HG02798 (cell line): ENCODE measurements at regions not wholly inside any gene's neighbourhood (a gene's known extent, or its start where the extent isn't known, plus 50 kb on each side); places are given as distances from the start of the nearest gene placed in this dataset.
A peak's percentile ranks its signal among the peaks of the same experiment; 100 is the strongest.

ENCODE experiments used
- ATAC-seq: cut with Tn5 transposase; IDR thresholded peaks from one replicate; pipeline ENCODE4 v1.9.1; 2021; ENCODE audit warnings: mild to moderate bottlenecking; ENCODE audit not compliant: unreplicated experiment, poor library complexity

DNA sequence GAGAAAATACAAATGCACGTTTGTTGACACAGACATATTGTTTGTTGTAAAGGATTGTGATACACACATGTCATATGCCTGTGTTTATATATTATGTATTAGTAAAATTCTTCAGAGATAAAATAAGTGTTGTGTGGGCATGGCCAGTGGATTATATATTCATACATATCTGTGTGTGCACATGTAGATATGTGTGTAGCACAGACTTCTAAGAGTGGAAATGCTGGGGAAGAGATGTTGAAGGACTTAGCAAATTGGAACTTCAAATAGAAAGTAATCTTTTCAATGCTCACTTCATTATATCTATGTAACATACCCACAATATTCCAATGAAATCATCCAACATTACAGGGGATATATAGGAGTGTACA is 413.2 kb downstream of the LMO7 start:
- ATAC-seq: no peak

DNA sequence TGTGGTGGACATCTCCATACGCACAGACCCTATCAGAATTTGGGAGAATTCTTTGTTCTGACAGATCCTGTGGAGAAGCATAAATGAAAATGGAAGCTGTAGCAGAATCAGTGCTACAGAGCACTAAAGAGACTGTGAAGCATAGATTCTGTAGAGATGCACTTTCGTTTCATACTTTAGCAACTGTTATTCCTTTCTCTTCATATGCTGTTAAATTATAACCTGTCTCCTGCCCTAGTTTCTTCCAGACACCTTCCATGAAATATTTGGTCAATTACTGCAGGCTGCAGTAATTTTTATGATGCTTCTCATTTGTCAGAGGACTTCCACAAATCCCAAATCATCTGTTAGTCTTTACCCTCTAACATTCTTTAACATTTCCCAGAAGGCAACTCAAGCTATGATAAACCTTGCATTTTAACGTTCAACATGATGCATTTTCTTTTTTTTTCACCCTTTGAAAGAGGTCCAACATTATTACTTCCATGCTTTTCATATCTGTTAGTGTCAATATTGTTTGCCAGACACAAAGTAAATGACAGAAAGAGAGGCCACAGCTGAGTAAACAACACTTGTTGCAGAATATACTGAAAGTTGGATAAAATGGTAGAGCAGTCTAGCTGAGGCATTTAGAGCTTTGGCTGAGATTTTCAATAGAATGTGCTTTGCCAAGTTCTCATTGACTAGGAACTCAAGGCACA is 412.7 kb downstream of the LMO7 start:
- ATAC-seq: no peak

DNA sequence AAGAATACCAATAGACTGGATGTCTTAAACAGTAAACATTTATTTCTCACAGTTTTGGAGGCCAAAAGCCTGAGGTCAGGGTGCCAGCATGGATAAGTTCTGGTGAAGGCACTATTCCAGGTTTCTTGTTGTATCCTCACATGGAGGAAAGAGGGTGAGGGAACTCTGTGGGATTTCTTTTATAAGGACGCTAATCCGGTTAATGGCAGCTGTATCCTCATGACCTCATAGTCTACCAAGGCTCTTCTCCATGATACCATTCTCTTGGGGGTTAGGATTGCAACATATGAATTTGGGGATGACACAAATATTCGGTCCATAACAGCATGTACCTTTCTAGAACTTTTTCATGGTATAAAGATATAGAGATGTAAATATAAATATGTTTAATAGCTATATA is 412.0 kb downstream of the LMO7 start:
- ATAC-seq: no peak

- ATAC-seq: no peak
Observed at GRCh38 chr13:76043874-76044273, 407.7 kb downstream of the LMO7 start.

DNA sequence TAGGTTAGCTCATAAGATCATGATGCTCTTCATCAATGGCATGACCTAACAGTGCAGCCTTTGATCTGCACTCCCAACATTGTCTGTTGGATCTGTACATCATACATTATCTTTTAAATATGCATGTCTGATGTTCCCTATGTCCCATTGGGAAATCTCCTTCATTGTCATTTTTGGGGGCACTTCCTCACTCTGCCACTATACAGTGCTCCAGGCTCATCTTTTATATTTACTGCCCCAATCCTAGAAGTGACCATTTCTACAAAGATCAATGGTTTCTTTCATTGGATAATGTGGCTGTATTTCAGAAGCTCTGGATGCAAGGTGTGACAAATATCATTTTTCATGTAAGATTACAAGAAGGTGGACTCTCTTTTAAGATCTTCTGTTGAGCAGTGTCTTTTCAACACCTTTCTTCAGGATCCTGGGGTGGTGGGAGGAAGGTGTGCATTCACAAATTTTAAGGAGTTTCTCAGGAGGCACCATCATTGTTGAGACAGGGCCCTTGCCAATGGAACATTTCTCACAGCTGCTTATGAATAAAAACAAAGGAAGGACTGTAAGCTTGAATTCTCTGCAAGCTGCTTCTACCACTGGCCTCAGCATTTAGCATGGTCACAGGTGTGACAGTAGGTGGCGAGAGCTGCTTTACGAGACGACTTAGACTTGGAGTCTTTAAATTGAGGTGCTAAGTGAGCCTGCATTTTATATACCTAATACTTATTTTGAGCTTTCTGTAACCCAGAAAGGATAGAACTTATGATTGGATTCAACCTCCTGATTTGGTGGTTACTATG is 403.0 kb downstream of the LMO7 start:
- ATAC-seq: no peak

- ATAC-seq: no peak
Observed at GRCh38 chr13:76036176-76036575, 400.0 kb downstream of the LMO7 start.

DNA sequence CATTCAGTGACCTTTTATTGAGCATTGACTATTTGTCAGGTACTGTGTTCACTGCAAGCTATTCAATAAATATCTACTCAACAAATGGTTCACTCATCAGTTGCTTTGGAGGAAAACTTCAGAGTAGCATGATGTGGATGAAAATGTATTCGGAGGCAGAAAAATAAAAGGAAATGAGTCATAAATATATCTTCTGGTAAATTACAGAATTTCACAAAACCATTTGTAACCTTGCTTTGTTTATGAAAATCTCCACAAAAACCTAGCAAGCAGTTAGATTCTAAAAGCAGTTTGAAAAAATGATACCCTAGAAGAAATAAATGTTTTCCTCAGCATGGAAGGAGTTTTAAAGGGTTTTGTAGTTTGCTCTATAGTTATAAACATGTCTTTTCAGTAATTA is 399.6 kb downstream of the LMO7 start:
- no peak for ATAC-seq

- ATAC-seq: no peak
Observed at GRCh38 chr13:76029706-76030105, 393.6 kb downstream of the LMO7 start.

DNA sequence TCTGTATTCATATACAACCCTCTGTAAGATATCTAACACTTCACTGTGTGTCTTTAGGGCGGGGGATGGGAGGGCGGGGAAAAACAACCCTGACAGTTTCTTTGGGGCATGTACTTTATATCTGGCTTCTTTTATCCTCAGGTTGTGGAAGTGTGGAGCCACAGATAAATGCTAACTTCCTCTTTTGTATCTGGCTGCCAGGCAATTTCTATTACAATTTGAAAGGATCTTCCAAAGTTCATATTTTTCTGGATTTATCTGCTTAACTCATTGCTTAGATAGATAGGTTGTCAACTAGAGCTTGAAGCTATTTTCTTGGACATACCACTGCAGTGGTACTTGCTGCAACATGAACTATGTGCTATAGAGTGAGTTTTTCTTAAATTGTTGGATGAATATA is 393.0 kb downstream of the LMO7 start:
- ATAC-seq: no peak

DNA sequence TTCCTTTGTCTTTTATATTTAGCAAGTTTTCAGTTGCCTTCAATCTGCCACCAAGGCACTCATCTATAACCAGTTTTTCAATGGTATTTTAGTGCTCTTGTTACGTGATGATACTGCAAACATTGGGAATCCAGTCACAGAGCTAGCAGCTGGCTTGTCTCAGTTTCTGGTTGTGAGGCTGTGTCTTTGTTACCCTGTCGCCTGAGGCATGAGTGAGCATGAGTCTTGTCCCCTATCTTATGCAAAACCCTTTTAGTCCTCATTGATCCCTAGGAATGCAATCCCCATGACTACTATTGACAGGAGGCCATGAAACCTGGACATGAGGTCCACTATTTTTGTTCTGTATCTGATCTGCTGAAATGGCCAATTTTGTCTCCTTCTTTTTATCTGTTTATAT is 391.0 kb downstream of the LMO7 start:
- no peak for ATAC-seq

GRCh38 chr13:76025392-76025791 is 389.3 kb downstream of the LMO7 start:
- ATAC-seq: no peak

- ATAC-seq: no peak
Observed at GRCh38 chr13:76024151-76024550, 388.0 kb downstream of the LMO7 start.

GRCh38 chr13:76023652-76024051 is 387.5 kb downstream of the LMO7 start:
- ATAC-seq: no peak

- ATAC-seq: no peak
Observed at GRCh38 chr13:76020421-76020955, 384.4 kb downstream of the LMO7 start.

- no peak for ATAC-seq
Observed at GRCh38 chr13:76019421-76020044, 383.4 kb downstream of the LMO7 start.

DNA sequence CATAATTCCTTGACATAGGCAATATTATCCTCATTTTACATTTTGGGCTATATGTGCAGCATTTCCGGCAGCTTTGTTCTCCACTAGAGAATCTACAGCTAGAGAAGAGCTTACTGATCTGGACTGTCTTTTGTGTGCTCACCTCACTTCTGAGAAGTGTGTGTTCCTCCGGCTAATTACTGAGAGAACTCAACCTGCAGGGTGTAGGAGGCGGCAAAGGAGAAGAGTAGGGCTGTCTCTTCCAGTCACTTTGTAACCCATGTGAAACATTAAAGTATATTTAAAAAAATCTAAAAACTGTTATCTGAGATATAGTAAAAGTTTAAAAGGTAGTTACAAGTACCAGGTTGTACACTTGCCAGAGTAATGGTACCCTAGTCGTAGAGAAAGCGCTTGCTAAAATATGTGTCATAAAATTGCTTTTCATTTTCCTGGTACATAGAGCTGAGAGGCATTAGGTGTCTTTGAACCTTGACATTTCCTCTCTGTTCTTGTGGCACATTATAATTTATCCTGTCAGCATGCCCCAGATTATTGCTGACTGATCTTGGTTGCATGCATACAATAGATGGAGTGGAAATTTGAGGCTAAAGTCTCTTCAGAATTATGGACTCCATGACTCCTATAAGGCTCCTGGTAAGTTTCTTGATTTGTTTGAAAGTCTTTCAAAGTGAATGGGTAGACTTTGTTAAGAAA is 381.9 kb downstream of the LMO7 start:
- ATAC-seq: no peak

GRCh38 chr13:76016799-76017400 is 380.8 kb downstream of the LMO7 start:
- ATAC-seq: peak; percentile 76

DNA sequence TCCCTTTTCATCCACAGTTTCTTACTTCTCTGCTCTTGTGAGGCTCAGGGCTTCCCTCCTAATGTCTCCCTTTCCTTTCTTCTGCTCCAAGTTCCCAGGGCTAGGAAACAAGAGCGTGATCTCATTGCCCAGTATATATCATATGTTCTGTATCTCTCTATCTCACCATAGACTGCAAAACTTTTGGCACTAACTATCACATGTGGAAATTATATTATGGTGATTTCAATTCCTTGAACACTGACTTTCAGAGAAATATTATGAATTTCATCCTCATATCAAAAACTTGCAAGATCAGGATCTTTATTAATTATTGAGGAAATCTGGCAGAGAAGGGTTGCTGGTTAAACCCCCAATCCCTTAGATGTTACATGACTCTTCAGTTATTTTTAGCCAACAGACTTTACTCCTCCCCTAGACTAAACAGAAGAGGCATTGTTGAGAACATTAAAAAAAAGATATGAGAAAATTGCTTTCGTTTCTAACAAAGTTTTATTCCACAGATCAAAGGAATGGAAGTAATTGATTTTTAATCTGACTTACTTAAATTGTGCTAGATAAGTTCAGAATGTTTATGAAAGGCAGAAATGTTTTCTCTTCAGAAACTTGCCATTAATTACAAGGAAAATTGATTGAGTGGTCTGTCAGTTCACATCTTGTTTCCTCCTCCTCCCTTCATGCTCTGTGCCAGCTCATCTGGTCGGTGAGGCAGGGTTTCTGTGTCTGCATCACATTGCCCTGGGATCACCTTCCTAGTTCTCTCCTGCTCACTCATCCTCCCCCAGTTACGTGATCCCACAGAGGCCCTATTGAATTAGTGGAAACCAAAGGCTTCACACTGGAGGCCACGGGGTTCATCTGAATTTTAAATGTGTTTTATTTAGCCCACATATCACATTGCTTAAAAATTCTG is 378.5 kb downstream of the LMO7 start:
- ATAC-seq: no peak

DNA sequence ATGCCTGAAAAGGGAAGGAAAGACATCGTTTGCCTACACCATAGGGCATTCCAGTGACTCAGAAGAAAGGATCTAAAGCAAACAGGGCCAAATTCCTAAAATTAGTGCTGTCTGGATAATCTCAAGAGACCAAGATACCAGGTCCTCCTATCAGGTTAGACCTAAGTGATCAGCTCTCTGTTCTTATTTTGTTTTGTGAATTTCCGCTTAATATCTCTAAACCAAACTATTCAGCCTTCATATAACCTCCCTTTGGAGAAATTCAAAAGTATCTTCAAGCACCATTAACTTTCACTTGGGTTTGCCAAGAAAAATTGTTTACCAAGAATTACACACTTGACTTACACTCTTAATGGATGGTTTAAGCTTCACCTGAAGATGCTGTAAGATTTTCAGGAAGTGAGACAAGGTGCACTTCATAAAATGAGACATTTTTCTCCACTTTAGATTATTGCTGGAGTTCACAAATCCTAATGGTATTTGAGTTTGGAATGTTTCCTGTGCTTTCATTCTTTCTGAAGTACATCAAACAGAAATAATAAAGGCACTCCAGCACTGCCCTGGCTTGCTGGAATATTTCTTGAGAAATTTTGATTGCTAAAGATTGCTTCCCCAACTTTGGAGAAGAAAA is 376.1 kb downstream of the LMO7 start:
- ATAC-seq: no peak
